ENCODE measurements at regions not wholly inside any gene's neighbourhood (a gene's known extent, or its start where the extent isn't known, plus 50 kb on each side); places are given as distances from the start of the nearest gene placed in this dataset.

DNA sequence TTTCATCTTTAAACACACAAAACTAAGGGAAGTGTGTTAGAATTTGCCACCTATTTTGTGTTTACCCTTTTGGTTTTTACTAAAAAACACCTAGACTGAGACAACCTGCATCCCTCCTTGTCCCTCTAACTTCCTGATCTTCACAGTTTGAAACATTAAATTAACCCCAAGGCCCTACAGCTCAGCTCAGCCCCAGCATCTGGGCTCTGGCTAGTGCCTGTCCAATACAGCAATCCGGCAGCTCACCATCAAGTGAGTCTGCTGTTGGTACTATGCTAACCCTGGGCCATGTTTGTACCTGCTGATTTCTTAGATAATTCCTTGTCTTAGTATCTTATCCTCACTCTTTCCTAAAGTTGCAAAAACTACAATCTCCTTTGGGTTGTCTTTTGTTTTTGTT is 162.4 kb downstream of the DSEL start:
- TF ChIP-seq, protein P1, sequence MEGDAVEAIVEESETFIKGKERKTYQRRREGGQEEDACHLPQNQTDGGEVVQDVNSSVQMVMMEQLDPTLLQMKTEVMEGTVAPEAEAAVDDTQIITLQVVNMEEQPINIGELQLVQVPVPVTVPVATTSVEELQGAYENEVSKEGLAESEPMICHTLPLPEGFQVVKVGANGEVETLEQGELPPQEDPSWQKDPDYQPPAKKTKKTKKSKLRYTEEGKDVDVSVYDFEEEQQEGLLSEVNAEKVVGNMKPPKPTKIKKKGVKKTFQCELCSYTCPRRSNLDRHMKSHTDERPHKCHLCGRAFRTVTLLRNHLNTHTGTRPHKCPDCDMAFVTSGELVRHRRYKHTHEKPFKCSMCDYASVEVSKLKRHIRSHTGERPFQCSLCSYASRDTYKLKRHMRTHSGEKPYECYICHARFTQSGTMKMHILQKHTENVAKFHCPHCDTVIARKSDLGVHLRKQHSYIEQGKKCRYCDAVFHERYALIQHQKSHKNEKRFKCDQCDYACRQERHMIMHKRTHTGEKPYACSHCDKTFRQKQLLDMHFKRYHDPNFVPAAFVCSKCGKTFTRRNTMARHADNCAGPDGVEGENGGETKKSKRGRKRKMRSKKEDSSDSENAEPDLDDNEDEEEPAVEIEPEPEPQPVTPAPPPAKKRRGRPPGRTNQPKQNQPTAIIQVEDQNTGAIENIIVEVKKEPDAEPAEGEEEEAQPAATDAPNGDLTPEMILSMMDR (IDR thresholded peaks at IDR 0.05; ENCODE audit: insufficient read depth, low read length): no peak
- TF ChIP-seq, protein P2, sequence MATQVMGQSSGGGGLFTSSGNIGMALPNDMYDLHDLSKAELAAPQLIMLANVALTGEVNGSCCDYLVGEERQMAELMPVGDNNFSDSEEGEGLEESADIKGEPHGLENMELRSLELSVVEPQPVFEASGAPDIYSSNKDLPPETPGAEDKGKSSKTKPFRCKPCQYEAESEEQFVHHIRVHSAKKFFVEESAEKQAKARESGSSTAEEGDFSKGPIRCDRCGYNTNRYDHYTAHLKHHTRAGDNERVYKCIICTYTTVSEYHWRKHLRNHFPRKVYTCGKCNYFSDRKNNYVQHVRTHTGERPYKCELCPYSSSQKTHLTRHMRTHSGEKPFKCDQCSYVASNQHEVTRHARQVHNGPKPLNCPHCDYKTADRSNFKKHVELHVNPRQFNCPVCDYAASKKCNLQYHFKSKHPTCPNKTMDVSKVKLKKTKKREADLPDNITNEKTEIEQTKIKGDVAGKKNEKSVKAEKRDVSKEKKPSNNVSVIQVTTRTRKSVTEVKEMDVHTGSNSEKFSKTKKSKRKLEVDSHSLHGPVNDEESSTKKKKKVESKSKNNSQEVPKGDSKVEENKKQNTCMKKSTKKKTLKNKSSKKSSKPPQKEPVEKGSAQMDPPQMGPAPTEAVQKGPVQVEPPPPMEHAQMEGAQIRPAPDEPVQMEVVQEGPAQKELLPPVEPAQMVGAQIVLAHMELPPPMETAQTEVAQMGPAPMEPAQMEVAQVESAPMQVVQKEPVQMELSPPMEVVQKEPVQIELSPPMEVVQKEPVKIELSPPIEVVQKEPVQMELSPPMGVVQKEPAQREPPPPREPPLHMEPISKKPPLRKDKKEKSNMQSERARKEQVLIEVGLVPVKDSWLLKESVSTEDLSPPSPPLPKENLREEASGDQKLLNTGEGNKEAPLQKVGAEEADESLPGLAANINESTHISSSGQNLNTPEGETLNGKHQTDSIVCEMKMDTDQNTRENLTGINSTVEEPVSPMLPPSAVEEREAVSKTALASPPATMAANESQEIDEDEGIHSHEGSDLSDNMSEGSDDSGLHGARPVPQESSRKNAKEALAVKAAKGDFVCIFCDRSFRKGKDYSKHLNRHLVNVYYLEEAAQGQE (IDR thresholded peaks at IDR 0.05; ENCODE audit: insufficient replicate concordance, low read depth): no peak
